NCI-H2081 treated with DMSO at 0.1 percent for 48 hours (cell line): ENCODE measurements at regions not wholly inside any gene's neighbourhood (a gene's known extent, or its start where the extent isn't known, plus 50 kb on each side); places are given as distances from the start of the nearest gene placed in this dataset.

Experiments used
- DNase-seq: peaks from one replicate; lab custom pipeline; 2025; lab: John Stamatoyannopoulos, UW

DNA sequence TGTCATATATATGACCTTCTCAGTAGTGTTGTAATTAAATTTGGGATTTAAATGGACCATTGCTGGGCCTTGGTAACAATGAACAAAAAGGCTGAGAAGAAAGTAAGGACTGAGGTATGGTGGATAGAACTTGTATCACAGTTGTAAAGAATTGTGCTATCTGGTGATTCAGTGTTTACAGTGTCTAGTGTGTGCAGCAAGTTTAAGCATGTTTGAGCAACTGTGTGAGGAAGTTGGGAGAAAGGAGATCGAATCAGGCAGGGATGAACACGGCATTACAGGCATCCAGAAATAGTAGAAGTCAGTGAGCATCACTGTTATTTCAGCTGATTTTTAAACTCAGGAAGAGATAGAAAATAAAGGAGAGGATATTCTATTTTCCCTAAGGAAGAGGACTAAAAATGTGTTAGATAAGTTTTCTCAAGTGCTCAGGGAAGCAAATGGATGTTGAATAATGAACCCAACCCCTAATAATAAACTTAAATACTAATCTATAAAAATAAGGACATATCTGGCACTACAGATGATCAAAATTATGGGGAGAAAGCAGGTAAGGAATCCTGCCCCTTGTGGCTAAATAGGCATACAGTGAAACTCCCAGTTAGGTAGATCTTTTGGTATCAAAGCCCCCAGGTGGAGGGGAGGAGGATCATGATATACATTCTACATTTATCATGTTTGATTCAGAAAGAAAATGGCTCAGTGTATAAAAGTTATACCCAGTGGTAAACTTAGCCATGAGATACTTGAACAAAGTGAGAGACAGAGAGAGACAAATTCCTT is 361.0 kb upstream of the ANO3 start:
- DNase-seq, result no peak

DNA sequence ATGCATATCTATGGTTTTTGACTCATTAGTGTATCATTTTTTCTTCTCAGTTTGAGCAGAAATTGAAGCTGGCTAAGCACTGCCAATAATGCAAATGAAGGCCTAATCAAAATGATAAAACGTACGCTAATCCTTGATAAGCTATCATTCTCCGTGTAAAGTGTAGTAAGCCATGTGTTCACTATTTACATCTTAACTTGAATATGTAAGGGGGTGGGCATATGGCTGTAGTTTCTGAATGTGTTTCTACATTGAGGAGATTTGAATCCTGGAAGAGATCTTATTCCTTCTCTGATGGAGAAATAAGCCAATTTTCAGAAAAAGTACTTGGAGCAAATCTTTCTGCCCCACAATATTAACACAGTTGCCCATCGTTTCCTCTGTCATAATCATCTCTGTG is 351.8 kb upstream of the ANO3 start:
- DNase-seq, result no peak

DNA sequence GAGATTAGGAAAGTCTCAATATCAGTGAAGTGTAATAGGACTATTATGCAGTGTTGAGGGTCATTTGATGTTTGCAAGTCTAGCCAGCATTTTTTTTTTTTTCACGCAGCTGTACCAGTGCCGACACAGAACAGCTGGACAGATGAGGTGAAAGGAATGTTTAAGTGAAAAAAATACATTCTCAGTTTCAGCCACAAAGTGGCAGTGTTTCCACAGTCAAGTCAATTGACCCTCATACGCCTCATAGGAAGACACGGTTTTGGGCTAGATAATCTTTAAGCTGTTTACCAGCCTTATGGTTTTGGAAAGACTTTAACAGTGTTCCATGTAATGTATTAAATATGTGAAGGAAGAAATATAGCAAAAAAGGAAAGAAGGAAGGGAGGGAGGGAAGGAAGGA is 349.9 kb upstream of the ANO3 start:
- no peak for DNase-seq

DNA sequence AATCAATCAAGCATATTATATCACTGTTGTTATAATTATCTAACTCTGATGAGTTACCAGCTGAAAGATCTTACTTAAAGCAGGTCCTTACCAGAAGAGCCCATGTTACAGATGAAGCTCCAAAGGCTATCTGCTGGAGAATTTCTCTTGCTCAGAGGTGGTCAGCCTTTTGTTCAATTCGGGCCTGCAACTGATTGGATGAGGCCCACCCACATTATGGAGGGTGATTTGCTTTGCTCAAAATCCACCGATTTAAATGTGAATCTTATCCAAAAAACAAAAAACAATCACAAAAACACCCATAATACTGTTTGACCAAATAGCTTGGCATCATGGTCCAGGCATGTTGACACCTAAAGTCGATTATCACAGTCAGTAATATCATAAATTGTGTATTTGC is 348.6 kb upstream of the ANO3 start:
- no peak for DNase-seq

DNA sequence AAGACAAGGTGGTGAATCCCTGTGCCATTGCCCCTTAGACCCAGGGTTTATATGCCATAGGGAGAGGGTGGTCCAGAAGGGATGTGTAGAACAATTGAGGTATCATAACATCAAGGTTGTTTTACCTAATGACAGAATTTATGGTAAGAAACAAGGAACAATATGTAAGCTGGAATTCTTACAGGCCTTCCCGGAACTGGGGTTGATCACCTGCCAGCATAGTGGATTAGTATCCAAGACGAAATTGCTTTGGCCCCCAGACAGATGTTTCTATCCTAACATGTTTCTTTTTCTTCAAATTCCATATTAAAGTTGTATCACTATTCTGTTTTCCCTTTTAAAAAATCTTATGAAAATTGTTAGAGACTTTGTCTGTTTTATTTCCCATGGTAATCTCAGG is 343.8 kb upstream of the ANO3 start:
- no peak for DNase-seq

DNA sequence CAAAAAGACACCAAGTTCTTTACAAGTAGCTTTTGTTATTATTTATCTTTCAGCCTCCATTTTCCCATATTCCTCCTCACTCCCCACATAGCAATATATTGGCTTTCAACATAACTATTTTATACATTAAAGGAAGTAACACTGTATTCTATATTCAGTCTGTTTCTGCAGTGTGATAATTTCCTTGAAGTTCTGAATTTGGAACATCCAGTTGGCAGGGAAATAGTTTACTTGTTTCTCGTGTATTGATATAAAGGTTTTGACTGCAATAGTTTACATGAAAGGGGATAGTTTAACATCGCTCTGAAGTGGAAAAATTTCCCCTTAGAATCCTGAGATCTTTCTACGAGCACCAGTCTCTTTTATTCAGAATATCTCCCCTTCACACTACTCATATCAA is 341.5 kb upstream of the ANO3 start:
- DNase-seq, result no peak

DNA sequence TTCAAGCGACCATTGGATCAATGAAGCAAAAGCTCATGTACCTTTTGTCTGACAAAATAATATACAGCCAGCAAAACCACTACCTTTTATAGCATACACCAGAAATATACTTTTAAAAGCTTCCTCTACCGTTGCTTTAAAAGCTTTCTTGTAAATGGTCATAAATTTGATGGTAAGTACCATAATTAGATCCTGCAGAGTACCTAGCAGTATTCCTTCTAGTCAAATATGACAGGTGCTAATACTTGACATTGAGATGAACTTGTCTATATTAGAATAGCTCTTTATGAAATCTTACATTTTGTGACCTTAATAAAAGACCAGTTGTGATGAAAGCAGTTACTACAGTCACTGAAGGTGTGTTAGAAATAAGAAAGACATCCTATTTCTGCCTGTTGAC is 340.5 kb upstream of the ANO3 start:
- DNase-seq, result no peak

DNA sequence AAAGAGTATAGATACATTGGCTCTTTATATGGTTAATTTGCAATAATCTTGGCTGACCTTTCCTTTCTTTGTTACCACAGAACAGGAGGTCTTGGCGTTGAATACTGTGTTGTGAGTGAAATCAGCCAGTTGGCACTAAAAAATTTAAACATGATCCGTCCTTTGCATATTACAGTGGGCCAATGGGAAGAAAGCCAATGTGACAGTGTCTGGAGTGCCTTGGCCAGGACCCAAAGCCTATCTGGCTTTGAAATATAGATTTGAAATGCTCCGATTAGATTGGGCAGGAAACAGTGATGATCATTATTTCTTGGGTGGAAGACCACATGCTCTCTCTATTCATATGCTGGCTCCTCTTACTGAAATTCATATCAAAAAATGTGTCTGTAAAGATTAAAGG is 339.6 kb upstream of the ANO3 start:
- no peak for DNase-seq

DNA sequence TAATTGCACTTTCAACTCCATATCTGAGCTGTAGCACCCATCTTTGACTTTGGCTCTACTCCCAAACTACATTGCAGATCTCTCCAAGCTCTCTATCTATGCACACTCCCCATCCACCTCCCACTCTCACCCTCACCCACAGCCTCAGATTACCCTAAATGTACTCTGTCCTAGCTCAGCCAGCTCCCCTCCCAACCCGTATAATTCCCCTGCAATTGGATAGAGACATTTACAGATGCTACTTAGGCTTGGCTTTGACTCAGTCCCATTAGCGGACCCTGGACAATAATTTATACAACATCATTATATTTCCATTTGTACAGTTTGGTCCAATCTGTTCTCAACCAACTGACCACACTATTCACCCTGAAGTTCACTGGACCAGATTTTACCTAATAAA is 338.9 kb upstream of the ANO3 start:
- DNase-seq, result no peak

DNA sequence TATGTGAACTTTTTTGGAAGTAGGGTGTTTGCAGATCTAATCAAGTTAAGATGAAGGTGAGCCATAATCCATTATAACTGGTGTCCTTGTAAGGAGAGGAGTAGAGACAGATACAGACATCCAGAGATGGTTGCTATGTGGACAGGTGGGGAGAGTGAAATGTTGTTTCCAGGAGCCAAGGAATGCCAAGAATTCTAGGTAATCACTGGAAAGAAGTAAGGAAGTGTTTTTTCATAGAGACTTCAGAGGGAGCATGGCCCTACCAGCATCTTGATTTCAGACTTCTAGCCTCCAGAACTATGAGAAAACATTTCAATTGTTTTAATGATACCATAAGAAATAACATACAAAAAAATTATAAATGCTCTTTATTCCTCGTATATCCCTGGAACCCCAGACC is 320.5 kb upstream of the ANO3 start:
- DNase-seq, result no peak

DNA sequence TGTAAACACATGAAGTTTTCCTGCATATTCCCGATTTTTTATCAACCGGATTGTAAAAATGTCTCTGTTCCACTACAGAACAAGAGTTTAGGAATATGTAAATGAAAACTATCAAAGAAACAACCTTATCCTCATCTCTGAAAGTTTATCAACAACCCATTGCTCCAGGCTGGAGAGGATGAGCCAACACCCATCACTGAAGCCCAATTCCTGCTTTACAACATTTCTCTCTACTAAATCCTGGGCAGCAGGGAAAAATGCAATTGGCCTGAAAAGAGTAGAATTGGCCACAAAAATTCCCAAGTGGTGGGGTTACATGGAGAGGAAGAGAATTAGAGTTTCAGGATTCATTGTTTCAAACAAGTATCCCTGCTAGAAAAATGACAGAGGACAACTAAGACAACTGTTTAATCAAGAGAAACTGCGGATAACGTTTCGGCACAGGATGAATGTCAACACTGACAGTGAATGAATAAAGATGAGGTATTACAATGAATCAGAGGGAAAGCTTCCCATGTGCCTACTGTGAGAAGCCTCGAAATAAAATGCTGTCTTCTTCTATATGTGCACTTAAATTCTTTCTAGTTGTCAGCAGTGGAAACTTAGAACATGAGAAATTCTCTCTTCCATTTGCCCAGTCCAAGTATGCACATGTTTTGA is 317.3 kb upstream of the ANO3 start:
- DNase-seq, result no peak

DNA sequence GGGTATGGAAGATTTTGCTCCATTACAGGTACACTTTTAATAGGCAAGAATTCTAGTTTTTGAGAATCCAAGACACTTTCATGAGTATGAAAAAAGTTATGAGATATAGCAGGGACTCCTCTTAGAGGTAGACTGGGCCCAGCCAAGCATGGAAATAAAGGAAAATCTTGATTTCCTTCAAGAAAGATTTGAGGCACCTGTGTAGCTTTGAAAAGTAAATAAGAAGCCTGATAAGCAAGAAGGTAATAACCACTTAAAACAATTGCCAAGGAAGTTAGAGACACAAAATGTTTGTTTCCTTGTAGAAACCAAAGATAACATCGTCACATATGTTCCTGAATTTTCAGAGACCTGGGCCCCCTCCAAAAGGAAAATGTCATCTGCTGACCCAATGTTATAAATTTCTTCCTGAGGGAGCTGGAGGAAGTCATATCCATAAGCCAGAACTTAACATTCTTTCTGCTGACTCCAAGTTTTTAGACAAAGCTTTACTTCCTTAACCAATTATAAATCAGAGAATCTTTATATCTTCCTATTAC is 314.5 kb upstream of the ANO3 start:
- no peak for DNase-seq

DNA sequence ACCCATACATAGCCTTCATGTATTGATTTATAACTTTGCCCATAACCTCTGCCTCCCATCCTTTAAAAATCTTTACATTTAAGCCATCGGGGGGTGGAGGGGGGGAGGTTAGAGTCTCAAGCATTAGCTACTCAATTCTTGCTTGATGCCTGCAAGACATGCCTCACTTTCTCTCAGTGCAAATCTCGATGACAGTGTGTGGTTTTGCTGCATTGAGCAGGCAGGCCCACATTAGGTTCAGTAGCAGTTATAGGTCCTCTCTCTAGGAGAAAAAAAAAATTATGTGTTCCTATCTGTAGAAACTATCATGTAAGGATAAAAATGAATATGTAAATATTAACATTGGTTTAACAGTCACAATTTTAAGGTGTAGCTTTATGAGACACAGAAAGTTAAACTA is 314.0 kb upstream of the ANO3 start:
- DNase-seq, result no peak

DNA sequence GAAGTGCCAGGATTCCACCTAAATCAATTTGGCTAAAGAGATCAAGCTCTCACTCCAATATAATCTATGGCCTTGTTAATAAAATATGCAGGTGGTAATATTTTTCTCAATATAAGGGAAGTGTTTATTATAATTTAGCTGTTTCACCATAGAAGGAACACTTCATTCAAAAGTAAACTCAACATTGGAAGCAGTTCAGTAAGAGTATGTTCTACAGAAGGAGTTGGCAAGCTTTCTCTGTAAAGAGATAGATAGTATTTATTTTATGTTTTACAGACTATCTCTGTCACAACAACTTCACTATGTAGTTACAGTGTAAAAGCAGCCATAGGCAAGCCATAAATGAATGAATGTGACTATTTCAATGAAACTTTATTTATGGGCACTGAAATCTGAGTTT is 313.6 kb upstream of the ANO3 start:
- no peak for DNase-seq

DNA sequence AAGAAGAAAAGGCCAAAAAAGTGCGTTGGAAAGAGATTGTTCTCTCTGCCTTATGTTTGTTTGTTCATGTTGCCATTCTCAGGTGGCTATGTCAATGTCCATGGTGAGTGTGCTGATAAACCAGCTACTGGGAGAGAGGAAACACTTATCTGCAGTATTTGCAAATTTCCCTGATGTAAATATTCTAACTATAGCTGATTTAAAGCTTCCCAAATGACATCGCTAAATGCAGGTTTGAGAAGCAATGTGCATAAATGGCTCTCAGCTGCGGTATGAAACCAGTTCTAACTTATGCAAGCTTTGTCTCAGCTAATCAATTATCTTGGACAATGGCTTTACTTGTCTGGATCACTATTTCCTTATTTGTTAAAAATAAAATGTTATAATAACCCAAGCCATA is 312.5 kb upstream of the ANO3 start:
- DNase-seq, result no peak

DNA sequence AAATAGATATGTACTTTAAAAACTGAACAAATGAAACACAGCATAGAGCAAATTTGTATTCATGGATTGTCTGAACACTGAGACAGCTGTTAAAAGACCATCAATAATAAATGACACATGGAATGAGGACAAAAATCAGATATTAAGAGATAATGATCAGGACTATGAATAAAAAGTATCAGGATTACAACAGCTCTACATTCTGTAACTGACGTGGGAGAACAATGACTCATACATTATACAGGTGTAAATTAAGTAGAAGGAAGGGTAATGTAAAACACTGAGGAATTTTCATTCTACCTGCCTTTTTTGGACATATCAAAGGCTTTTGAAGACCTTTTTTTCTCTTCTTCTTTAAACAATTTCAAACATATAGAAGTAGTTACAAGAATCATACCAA is 310.9 kb upstream of the ANO3 start:
- DNase-seq, result no peak

DNA sequence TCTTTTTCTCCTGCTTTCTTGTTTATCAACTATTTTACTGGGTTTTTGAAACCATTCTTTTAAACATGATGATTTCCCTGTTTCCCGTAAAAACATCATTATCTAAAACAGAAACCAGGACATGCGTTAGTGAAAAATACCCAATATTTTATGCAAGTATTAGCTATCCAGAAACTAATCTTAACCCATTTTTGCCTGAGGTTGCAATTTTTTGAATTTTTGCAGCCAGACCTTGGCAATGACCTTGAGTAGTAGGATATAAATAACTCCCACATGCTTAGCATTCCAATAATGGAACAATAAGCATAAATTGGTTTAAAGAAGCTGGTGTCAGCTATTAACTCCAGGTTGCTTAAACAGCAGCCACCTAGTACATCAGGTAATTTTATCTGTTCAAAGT is 308.9 kb upstream of the ANO3 start:
- DNase-seq, result no peak

DNA sequence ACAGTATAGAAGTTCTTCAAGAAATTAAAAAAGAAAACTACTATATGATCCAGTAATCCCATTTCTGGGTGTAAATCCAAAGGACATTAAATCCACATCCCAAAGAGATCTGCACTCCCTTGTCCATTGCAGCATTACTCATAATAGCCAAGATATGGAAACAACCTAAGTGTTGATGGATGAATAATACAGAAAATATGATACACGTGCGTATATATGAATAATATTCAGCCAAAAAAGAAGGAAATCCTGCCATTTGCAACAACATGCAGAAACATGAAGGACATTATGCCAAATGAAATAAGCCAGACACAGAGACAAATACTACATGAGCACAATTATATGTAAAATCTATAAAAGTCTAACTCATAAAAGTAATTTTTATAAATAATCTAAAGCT is 306.3 kb upstream of the ANO3 start:
- no peak for DNase-seq

DNA sequence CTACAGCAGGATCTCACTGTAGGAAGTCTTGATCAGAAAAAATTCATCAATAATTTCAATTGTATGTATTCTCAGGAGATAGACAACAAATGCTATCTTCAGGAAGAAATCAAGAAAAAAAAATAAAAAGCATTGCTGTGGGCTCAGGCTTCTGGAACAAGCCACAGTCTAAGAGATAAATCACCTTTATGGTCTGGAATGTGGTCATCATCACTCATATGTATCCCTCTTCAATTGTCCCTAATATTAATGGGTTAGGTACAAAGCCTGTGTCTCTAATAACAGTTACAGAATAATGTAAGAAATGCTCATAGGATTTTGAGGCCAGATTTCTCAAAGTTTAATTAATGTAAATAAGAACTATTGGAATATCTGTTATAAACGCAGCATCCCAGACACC is 305.9 kb upstream of the ANO3 start:
- DNase-seq, result no peak

DNA sequence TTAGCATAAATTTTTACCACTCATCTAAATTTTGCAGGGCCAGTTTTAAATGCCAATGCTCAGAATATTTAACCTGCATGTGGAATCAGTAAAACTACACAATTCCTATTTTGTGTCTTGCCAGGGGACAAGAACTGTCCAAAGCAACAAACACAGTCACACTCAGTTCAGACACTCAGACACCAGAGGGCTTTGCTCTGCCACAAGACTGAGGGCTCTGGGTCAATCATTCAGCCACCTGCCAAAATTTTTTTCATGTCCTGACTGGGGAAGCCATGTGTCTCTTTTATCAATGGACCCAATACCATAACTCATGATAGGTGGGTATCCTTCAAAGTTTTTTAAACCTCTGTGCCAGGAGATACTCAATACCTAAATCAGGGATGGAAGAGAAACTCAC is 304.0 kb upstream of the ANO3 start:
- DNase-seq, result no peak

DNA sequence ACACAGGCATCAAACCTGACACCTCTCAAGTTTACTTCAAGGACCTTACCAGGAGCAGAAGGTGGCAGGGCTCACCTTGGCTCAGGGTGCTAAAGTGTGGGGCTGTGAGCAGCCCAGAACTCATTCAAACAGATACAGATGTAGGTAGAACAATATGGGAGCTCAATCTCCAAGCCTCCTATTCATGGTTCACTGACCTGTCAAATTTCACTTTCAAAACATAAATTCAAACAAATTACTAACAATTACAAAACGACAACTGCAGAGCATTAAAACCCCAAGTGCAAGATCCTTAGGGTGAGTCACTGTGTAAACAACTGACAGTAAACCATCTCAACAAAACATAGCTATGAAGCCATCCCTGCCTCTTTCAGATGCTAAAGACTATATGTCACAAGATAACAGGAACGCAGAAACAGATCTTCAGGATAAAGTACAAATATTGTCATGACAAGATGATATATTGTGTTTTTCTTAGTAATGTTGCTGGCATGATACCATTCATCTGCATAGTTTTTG is 303.5 kb upstream of the ANO3 start:
- DNase-seq, result no peak

DNA sequence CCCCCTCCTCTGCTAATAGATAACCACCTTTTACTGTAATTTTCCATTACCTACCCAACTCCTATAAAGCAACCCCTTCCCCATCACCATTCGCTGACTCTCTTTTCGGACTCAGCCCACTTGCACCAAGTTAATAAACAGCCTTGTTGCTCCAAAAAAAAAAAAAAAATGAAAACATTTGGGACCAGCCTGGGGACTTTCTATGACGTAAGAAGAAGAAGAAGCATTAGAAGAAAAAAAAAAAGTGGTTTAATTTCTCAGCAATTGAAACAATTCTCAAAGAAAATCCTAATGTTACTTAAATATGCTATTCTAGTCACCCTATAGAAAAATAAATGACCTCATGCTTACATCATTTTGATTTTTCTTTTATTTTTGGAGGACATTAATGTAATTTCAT is 301.5 kb upstream of the ANO3 start:
- no peak for DNase-seq

DNA sequence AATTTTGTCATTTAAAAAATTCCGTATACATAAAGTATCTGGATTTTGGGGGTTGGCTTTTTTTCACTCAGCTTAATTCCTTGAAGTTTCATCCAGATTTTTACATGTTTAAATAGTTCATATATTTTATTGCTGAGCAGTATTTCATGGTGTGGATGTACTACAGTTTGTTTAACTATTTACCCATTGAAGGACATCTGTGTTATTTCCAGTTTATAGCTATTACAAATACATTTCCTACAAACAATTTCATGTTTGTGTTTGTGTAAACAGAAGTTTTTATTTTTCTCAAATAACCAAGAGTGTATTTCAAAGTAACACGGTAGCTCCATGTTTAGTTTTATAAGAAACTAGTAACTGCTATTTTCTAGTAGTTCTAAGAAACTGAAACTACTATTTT is 299.7 kb upstream of the ANO3 start:
- DNase-seq, result no peak

DNA sequence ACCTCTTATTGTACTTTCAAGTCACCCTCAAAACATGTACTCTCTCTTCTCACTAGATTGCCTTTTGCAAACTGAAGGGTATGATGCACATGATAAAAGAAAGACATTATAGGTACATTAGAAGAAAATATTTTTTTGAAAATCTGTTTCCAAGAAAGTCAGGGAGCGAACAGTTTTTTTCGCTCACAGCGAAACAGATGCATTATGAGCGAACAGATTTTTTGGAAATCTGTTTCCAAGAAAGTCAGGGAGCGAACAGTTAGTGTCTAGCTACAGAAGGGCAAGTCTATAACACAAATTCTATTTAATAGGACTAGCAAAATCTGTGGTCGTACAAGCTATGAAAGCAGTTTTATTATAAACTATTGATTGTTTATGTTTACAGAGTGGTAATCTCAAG is 296.2 kb upstream of the ANO3 start:
- DNase-seq, result no peak
